B cell (primary cell): ENCODE measurements at regions not wholly inside any gene's neighbourhood (a gene's known extent, or its start where the extent isn't known, plus 50 kb on each side); places are given as distances from the start of the nearest gene placed in this dataset.

Experiments
- EZH2 ChIP-seq: IDR thresholded peaks from 2 replicates; pipeline ENCODE4 v1.6.1; 2012; ENCODE audit warnings: borderline replicate concordance, low read depth, mild to moderate bottlenecking, moderate library complexity, low read length; ENCODE audit not compliant: insufficient read depth, poor library complexity, severe bottlenecking
- TF ChIP-seq, protein P1 (sequence below): fragments of 200-600 bp; IDR thresholded peaks from one replicate; pipeline ENCODE4 v1.8.0; 2022; ENCODE audit warnings: antibody characterized with exemption, mild to moderate bottlenecking

DNA sequence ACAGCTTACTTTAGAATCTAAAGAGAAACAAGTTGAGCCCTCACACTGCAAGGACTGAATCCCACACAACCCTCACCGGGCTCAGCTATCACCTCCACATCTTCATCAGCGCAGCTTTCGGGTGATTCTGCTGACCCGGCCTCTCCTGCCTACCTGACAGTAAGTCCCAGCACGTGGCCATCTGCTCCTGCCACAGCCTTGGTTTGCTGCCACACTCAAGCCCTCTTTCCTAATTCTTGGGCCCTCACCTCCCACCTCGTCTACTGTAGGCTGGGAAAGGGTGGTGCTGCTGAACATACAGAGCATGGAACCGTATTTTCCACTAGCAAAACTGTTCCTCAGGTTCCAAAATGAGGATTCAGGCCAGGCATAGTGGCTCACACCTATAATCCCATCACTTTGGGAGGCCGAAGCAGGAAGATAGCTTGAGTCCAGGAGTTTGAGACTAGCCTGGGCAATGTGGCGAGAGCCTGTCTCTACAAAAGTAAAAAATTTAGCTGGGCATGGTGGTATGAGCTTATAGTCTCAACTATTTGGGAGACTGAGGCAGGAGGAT, 55.3 kb upstream of the HAAO start:
- TF ChIP-seq, protein P1, sequence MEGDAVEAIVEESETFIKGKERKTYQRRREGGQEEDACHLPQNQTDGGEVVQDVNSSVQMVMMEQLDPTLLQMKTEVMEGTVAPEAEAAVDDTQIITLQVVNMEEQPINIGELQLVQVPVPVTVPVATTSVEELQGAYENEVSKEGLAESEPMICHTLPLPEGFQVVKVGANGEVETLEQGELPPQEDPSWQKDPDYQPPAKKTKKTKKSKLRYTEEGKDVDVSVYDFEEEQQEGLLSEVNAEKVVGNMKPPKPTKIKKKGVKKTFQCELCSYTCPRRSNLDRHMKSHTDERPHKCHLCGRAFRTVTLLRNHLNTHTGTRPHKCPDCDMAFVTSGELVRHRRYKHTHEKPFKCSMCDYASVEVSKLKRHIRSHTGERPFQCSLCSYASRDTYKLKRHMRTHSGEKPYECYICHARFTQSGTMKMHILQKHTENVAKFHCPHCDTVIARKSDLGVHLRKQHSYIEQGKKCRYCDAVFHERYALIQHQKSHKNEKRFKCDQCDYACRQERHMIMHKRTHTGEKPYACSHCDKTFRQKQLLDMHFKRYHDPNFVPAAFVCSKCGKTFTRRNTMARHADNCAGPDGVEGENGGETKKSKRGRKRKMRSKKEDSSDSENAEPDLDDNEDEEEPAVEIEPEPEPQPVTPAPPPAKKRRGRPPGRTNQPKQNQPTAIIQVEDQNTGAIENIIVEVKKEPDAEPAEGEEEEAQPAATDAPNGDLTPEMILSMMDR, result no peak
- TF ChIP-seq EZH2, result no peak
